ENCODE measurements at regions not wholly inside any gene's neighbourhood (a gene's known extent, or its start where the extent isn't known, plus 50 kb on each side); places are given as distances from the start of the nearest gene placed in this dataset.

- TF ChIP-seq POLR2AphosphoS5 (IDR thresholded peaks at IDR 0.05; ENCODE audit: low read depth, low read length) (no peak), POLR2A (IDR thresholded peaks at IDR 0.05; ENCODE audit: low read depth, low read length) (no peak)
Measured at GRCh38 chr19:31613683-31614219, 264.5 kb upstream of the TSHZ3 start.

Measured in GM12892 (cell line).